Loucy (cell line): ENCODE measurements at regions not wholly inside any gene's neighbourhood (a gene's known extent, or its start where the extent isn't known, plus 50 kb on each side); places are given as distances from the start of the nearest gene placed in this dataset.

Source experiments
- H2AFZ ChIP-seq: fragments of 200-600 bp; sonication (generic); 2 replicates; pipeline ENCODE4 v1.6.0; 2016; ENCODE audit warnings: antibody characterized with exemption, mild to moderate bottlenecking, low read length, moderate library complexity
- H3F3A ChIP-seq: fragments of 200-600 bp; 2 replicates; pipeline ENCODE4 v1.6.0; 2016; ENCODE audit warnings: antibody characterized with exemption, low read depth, mild to moderate bottlenecking
- H3K27me3 ChIP-seq: fragments of 200-600 bp; sonication (generic); 2 replicates; pipeline ENCODE4 v1.6.1; 2014; ENCODE audit warnings: low read length, mild to moderate bottlenecking; ENCODE audit not compliant: insufficient read depth, poor library complexity, severe bottlenecking
- H3K36me3 ChIP-seq: fragments of 200-600 bp; sonication (generic); 2 replicates; pipeline ENCODE4 v1.6.1; 2016; ENCODE audit warnings: low read length; ENCODE audit not compliant: insufficient read depth
- H3K4me1 ChIP-seq: fragments of 200-600 bp; sonication (generic); 2 replicates; pipeline ENCODE4 v1.5.1; 2014; ENCODE audit warnings: low read length, mild to moderate bottlenecking; ENCODE audit not compliant: insufficient read depth, poor library complexity, severe bottlenecking
- H3K4me2 ChIP-seq: fragments of 200-600 bp; sonication (generic); 2 replicates; pipeline ENCODE4 v1.6.0; 2014; ENCODE audit warnings: antibody characterized with exemption, low read length, low read depth, mild to moderate bottlenecking; ENCODE audit not compliant: poor library complexity, severe bottlenecking
- H3K4me3 ChIP-seq: fragments of 200-600 bp; sonication (generic); 2 replicates; pipeline ENCODE4 v1.5.1; 2014; ENCODE audit warnings: low read length, mild to moderate bottlenecking, mixed read lengths; ENCODE audit not compliant: poor library complexity, severe bottlenecking
- H3K79me2 ChIP-seq: fragments of 200-600 bp; sonication (generic); 2 replicates; pipeline ENCODE4 v1.6.1; 2014; ENCODE audit warnings: low read length; ENCODE audit not compliant: insufficient read depth
- H3K9ac ChIP-seq: fragments of 200-600 bp; sonication (generic); 2 replicates; pipeline ENCODE4 v1.6.0; 2014; ENCODE audit warnings: mild to moderate bottlenecking, low read depth, low read length, moderate library complexity; ENCODE audit not compliant: poor library complexity, severe bottlenecking
- H3K9me2 ChIP-seq: fragments of 200-600 bp; sonication (generic); replicated peaks from 2 replicates; pipeline ENCODE4 v1.6.1; 2016; ENCODE audit warnings: low read depth, low read length, mixed read lengths
- H3K9me3 ChIP-seq: fragments of 200-600 bp; sonication (generic); 2 replicates; pipeline ENCODE4 v1.6.1; 2014; ENCODE audit warnings: mild to moderate bottlenecking, antibody characterized with exemption, low read length, low read depth; ENCODE audit not compliant: insufficient read depth
- H4K20me1 ChIP-seq: fragments of 200-600 bp; sonication (generic); 2 replicates; pipeline ENCODE4 v1.6.0; 2014; ENCODE audit warnings: antibody characterized with exemption, low read length, mild to moderate bottlenecking; ENCODE audit not compliant: insufficient read depth, poor library complexity, severe bottlenecking
- EZH2phosphoT487 ChIP-seq: fragments of 200-600 bp; IDR thresholded peaks from 2 replicates; pipeline ENCODE4 v1.6.1; 2018; ENCODE audit warnings: antibody characterized with exemption, mild to moderate bottlenecking, moderate library complexity, borderline replicate concordance
- TF ChIP-seq, protein P1 (sequence below): fragments of 200-600 bp; sonication (generic); conservative IDR thresholded peaks from 2 replicates; pipeline ENCODE4 v1.5.1; 2014; ENCODE audit warnings: mild to moderate bottlenecking, antibody characterized with exemption, low read length

GRCh38 chr2:144259332-144259731, 260.6 kb downstream of the ZEB2 start:
- Histone ChIP-seq H3K27me3 (no peaks in the 10 kb centered on the region), H4K20me1 (no peaks in the 10 kb centered on the region), H3K4me3 (no peak overlapping the region), H3K4me2 (no peak overlapping the region), H3K36me3 (0 out of 2 replicates have a peak, but pooled peaks cover 6% of the 10 kb centered on the region), H3K9me2 (no peaks in the 10 kb centered on the region), H3K9me3 (peaks cover 24% of the 10 kb centered on the region; the same call in 1 of the 2 replicates), H3K79me2 (peaks cover 14% of the 10 kb centered on the region; the same call in 1 of the 2 replicates), H2AFZ (no peak overlapping the region), H3K9ac (no peak overlapping the region), H3F3A (no peaks in the 10 kb centered on the region), H3K4me1 (peaks cover 15% of the 10 kb centered on the region)
- TF ChIP-seq EZH2phosphoT487, result no peak
- TF ChIP-seq, protein P1, sequence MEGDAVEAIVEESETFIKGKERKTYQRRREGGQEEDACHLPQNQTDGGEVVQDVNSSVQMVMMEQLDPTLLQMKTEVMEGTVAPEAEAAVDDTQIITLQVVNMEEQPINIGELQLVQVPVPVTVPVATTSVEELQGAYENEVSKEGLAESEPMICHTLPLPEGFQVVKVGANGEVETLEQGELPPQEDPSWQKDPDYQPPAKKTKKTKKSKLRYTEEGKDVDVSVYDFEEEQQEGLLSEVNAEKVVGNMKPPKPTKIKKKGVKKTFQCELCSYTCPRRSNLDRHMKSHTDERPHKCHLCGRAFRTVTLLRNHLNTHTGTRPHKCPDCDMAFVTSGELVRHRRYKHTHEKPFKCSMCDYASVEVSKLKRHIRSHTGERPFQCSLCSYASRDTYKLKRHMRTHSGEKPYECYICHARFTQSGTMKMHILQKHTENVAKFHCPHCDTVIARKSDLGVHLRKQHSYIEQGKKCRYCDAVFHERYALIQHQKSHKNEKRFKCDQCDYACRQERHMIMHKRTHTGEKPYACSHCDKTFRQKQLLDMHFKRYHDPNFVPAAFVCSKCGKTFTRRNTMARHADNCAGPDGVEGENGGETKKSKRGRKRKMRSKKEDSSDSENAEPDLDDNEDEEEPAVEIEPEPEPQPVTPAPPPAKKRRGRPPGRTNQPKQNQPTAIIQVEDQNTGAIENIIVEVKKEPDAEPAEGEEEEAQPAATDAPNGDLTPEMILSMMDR, result no peak

GRCh38 chr2:144258154-144258553, 261.8 kb downstream of the ZEB2 start:
- H3K4me2 ChIP-seq, result no peak overlapping the region
- H3K27me3 ChIP-seq, result no peaks in the 10 kb centered on the region
- peaks cover 14% of the 10 kb centered on the region; the same call in 1 of the 2 replicates for H3K79me2 ChIP-seq
- H3K9me2 ChIP-seq, result no peaks in the 10 kb centered on the region
- H3K9me3 ChIP-seq, result peaks cover 32% of the 10 kb centered on the region; the same call in 1 of the 2 replicates
- no peak for TF ChIP-seq EZH2phosphoT487
- TF ChIP-seq, protein P1, result no peak
- H2AFZ ChIP-seq, result no peak overlapping the region
- no peaks in the 10 kb centered on the region for H3F3A ChIP-seq
- H4K20me1 ChIP-seq, result no peaks in the 10 kb centered on the region
- H3K4me1 ChIP-seq, result peaks cover 15% of the 10 kb centered on the region
- H3K9ac ChIP-seq, result no peak overlapping the region
- 0 out of 2 replicates have a peak, but pooled peaks cover 6% of the 10 kb centered on the region for H3K36me3 ChIP-seq
- no peak overlapping the region for H3K4me3 ChIP-seq

DNA sequence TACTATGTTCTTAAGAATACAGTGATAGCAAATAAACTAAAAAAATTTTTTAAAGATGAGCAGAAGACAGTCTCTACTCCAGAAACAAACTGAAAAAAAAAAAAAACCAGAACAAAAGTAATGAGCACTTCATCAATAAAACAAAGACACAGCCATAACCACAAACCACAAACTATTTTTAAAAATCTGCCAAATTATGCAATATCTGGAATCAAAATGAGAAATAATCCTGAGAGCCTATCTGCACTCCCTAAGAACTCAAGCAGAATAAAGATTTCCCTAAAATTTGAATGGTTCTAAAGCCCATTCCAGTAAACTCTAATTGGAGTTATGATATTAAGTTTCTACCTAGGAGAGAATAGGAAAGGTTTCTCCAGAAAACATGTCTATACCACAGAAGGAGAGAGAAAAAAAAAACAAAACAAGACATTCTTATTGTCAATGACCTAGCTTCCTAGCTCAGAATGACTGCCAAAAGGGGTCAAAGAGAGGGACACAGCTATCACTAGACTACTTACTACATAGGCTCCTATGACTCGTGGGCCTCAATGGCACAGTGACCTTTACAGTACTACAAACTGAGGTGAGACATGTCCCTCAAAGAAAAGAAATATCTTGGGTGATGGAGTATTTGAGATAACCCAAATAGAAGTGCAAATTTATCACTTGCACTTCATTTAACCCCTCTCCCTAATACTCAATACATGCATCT, 262.8 kb downstream of the ZEB2 start:
- Histone ChIP-seq H3K4me1 (peaks cover 15% of the 10 kb centered on the region), H3F3A (no peaks in the 10 kb centered on the region), H2AFZ (no peak overlapping the region), H3K9ac (no peak overlapping the region), H3K9me3 (peaks cover 40% of the 10 kb centered on the region; the same call in 1 of the 2 replicates), H3K4me3 (no peak overlapping the region), H4K20me1 (no peaks in the 10 kb centered on the region), H3K79me2 (peaks cover 14% of the 10 kb centered on the region; the same call in 1 of the 2 replicates), H3K36me3 (0 out of 2 replicates have a peak, but pooled peaks cover 6% of the 10 kb centered on the region), H3K9me2 (no peaks in the 10 kb centered on the region), H3K4me2 (no peak overlapping the region), H3K27me3 (no peaks in the 10 kb centered on the region)
- TF ChIP-seq EZH2phosphoT487, result no peak
- TF ChIP-seq, protein P1, result no peak
